Subcutaneous abdominal adipose tissue (tissue), 5 donors: ENCODE measurements at regions not wholly inside any gene's neighbourhood (a gene's known extent, or its start where the extent isn't known, plus 50 kb on each side); places are given as distances from the start of the nearest gene placed in this dataset.

Experiments used
- H3K27ac ChIP-seq: one replicate; pipeline ENCODE4 v1.7.0; 2013; ENCODE audit warnings: low read depth, mild to moderate bottlenecking, inconsistent platforms, low read length, moderate library complexity
- H3K27me3 ChIP-seq, 5 donors: one replicate each; pipeline ENCODE4 v1.7.0; 2013; ENCODE audit warnings: low read length in 5 of 5, inconsistent platforms in 1 of 5; ENCODE audit not compliant: control insufficient read depth in 5 of 5, insufficient read depth in 4 of 5
- H3K36me3 ChIP-seq, 5 donors: one replicate each; pipeline ENCODE4 v1.7.0; 2013; ENCODE audit warnings: low read length in 5 of 5; ENCODE audit not compliant: control insufficient read depth in 5 of 5, insufficient read depth in 5 of 5
- H3K4me1 ChIP-seq, 5 donors: one replicate each; pipeline ENCODE4 v1.7.0; 2013; ENCODE audit warnings: low read length in 5 of 5, mild to moderate bottlenecking in 3 of 5, moderate library complexity in 1 of 5; ENCODE audit not compliant: control insufficient read depth in 5 of 5, insufficient read depth in 5 of 5
- H3K4me3 ChIP-seq, 5 donors: one replicate each; pipeline ENCODE4 v1.7.0; 2013; ENCODE audit warnings: low read length in 5 of 5, low read depth in 1 of 5
- H3K9ac ChIP-seq, 5 donors: one replicate each; pipeline ENCODE4 v1.7.0; 2013; ENCODE audit warnings: low read length in 5 of 5, mild to moderate bottlenecking in 4 of 5, moderate library complexity in 3 of 5
- H3K9me3 ChIP-seq, 5 donors: one replicate each; pipeline ENCODE4 v1.7.0; 2013; ENCODE audit warnings: low read length in 5 of 5; ENCODE audit not compliant: control insufficient read depth in 5 of 5
- donor health status: healthy.
- donor health status: healthy.
- donor health status: healthy.
- donor health status: healthy.
- donor health status: healthy.

GRCh38 chr18:56165601-56166355, 472.6 kb downstream of the TXNL1 start:
- Histone ChIP-seq H3K4me1 (peaks cover 0 to 32% (median 30%) of the 10 kb centered on the region in 5 donors), H3K27me3 (no peaks in the 10 kb centered on the region), H3K9me3 (no peaks in the 10 kb centered on the region), H3K36me3 (no peaks in the 10 kb centered on the region), H3K9ac (no peak overlapping the region), H3K4me3 (no peak overlapping the region), H3K27ac (no peak overlapping the region)

GRCh38 chr18:56162311-56163265, 475.8 kb downstream of the TXNL1 start:
- no peak overlapping the region for H3K4me3 ChIP-seq
- peaks cover 0 to 22% (median 19%) of the 10 kb centered on the region in 5 donors for H3K4me1 ChIP-seq
- H3K27me3 ChIP-seq, result no peaks in the 10 kb centered on the region
- H3K36me3 ChIP-seq, result no peaks in the 10 kb centered on the region
- no peaks in the 10 kb centered on the region for H3K9me3 ChIP-seq
- H3K27ac ChIP-seq, result peak overlapping the region; percentile 78
- peak overlapping the region in 3 of 5 donors; percentile 19 to 73 (median 56) for H3K9ac ChIP-seq

DNA sequence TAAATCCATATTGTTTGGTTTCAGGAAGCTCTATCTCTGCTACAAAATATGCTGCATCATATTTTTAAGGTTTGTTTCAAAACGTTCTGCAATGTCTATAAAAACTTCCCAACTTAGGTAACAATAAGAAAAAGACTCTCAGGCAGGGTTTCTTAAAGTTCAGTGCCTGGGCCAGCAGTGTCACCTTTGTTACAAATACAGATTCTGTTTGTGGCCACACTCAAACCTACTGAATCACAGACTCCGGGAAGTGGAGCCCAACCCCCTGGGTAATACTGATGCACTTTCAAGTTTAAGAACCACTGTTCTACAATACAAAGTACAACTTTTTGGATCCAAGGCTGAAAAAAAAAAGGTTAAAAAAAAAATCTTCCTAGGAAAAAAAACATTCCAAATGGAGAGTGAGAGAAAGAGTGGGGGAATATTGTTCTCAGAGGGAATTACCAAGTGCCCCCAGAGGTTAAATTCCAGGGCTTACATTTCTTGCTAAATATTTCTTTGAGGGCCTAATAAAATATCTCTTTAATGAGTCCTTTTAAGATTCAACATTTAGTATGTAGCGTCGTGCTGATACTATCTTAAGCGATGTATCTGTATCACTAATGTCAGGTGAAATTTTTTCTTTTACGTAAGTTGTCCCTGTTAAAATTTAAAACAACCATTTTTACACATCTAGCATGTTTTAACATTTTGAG, 476.7 kb downstream of the TXNL1 start:
- H3K4me1 ChIP-seq, result peaks cover 0 to 20% (median 16%) of the 10 kb centered on the region in 5 donors
- peak overlapping the region; percentile 78 for H3K27ac ChIP-seq
- H3K9ac ChIP-seq, result no peak overlapping the region
- no peaks in the 10 kb centered on the region for H3K27me3 ChIP-seq
- H3K9me3 ChIP-seq, result no peaks in the 10 kb centered on the region
- no peaks in the 10 kb centered on the region for H3K36me3 ChIP-seq
- H3K4me3 ChIP-seq, result no peak overlapping the region

- Histone ChIP-seq H3K9me3 (no peaks in the 10 kb centered on the region), H3K4me1 (peaks cover 0 to 19% (median 16%) of the 10 kb centered on the region in 5 donors), H3K27ac (no peak overlapping the region), H3K9ac (no peak overlapping the region), H3K4me3 (no peak overlapping the region), H3K27me3 (no peaks in the 10 kb centered on the region), H3K36me3 (no peaks in the 10 kb centered on the region)
These were observed 479.7 kb downstream of the TXNL1 start for GRCh38 chr18:56158676-56159075.

GRCh38 chr18:56157541-56157940, 480.9 kb downstream of the TXNL1 start:
- Histone ChIP-seq H3K9ac (no peak overlapping the region), H3K27ac (no peak overlapping the region), H3K36me3 (no peaks in the 10 kb centered on the region), H3K9me3 (no peaks in the 10 kb centered on the region), H3K4me3 (no peak overlapping the region), H3K4me1 (peaks cover 0 to 13% (median 12%) of the 10 kb centered on the region in 5 donors), H3K27me3 (no peaks in the 10 kb centered on the region)

DNA sequence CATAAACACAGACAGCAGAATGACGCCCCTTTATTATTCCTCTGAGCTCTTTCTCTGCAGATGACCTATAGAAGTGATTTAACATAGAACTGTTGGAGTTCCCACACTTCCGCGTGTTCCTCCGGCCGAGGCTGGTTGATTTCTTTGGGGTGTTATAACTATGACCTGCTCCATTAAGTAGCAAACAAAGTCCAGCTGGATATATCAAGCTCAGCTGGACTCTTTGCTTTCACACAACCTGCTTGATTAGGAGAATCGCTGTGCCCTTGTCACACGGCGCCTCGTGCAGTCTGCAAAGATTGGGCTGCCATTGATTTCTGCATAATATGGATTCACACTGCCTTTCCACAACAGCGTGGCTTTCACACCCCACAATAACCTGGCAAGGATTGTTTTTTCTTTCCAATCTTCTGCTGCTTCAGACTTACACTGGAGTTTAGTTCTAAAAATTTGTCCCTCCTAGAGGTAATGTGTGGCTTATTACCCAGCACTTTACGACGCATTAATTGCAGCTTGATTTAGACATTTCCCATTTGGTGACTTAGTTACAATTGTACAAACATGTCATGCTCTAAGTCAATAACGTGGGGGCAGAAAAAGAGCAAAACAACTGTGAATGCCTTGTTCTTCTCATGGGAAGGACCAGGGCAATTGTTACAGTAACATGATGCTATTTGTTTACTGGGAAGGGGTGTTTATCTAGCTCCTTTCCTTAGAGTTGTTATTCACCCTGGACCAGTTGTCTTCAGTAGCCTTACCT, 485.7 kb downstream of the TXNL1 start:
- Histone ChIP-seq H3K9me3 (no peaks in the 10 kb centered on the region), H3K27ac (no peak overlapping the region), H3K9ac (no peak overlapping the region), H3K36me3 (no peaks in the 10 kb centered on the region), H3K4me1 (no peaks in the 10 kb centered on the region), H3K4me3 (no peak overlapping the region), H3K27me3 (no peaks in the 10 kb centered on the region)

DNA sequence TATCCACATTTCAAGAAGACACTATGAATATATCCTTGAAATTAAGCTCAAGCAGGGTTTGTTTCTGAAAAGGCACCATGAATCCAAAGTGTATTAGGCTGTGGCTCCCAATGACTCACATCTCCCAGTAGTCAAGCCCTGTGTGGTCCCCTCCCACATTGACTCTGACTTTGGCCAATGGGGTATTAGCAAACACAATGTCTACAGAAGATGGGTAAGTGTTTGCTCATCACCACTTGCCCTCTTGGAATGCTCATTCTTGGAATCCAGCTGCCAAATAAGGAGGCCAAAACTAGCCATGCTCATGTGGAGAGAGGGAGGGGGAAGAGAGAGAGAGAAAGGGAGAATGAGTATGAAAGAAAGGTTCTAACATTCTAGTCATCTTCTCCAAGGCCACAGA, 490.0 kb downstream of the TXNL1 start:
- no peaks in the 10 kb centered on the region for H3K36me3 ChIP-seq
- H3K4me1 ChIP-seq, result peaks cover 0 to 5% (median 0%) of the 10 kb centered on the region in 5 donors
- H3K27ac ChIP-seq, result no peak overlapping the region
- H3K9me3 ChIP-seq, result no peaks in the 10 kb centered on the region
- no peaks in the 10 kb centered on the region for H3K27me3 ChIP-seq
- no peak overlapping the region for H3K4me3 ChIP-seq
- H3K9ac ChIP-seq, result no peak overlapping the region

- Histone ChIP-seq H3K4me1 (peaks cover 0 to 8% (median 0%) of the 10 kb centered on the region in 5 donors), H3K9me3 (no peaks in the 10 kb centered on the region), H3K4me3 (no peak overlapping the region), H3K27me3 (no peaks in the 10 kb centered on the region), H3K36me3 (no peaks in the 10 kb centered on the region), H3K27ac (no peak overlapping the region), H3K9ac (no peak overlapping the region)
These were observed 491.8 kb downstream of the TXNL1 start for GRCh38 chr18:56146565-56146964.

- Histone ChIP-seq H3K9me3 (no peaks in the 10 kb centered on the region), H3K27me3 (no peaks in the 10 kb centered on the region), H3K4me3 (no peak overlapping the region), H3K36me3 (no peaks in the 10 kb centered on the region), H3K27ac (peak overlapping the region; percentile 53), H3K4me1 (peaks cover 0 to 35% (median 16%) of the 10 kb centered on the region in 5 donors), H3K9ac (no peak overlapping the region)
These were observed 496.4 kb downstream of the TXNL1 start for GRCh38 chr18:56142001-56142400.
